HepG2 (cell line): ENCODE measurements at regions not wholly inside any gene's neighbourhood (a gene's known extent, or its start where the extent isn't known, plus 50 kb on each side); places are given as distances from the start of the nearest gene placed in this dataset.

Experiments
- CEBPB ChIP-seq: IDR thresholded peaks from 2 replicates; pipeline ENCODE4 v1.6.1; 2011; ENCODE audit warnings: low read depth, low read length, improper control_type of control experiment, borderline replicate concordance
- CREBL2 ChIP-seq: sonication (generic); formaldehyde crosslinking; IDR thresholded peaks from 2 replicates; pipeline ENCODE4 v1.8.1; 2023; ENCODE audit warnings: missing genetic modification reagents, mild to moderate bottlenecking, borderline replicate concordance
- CTCF ChIP-seq: sonication (generic); formaldehyde crosslinking; IDR thresholded peaks from 2 replicates; pipeline ENCODE4 v1.5.0; 2020; ENCODE audit warnings: mild to moderate bottlenecking, missing genetic modification reagents, moderate library complexity
- EP300 ChIP-seq, 3 experiments: sonication (generic) in 1 of 3; formaldehyde crosslinking in 1 of 3; IDR thresholded peaks; 2 replicates each; pipeline versions ENCODE4 v1.5.1 to v1.6.1; 2011 to 2020; ENCODE audit warnings: low read depth in 2 of 3, low read length in 2 of 3, borderline replicate concordance in 1 of 3, improper control_type of control experiment in 1 of 3, mild to moderate bottlenecking in 1 of 3, missing genetic modification reagents in 1 of 3, moderate library complexity in 1 of 3
- FOXP1 ChIP-seq, 2 experiments: fragments of 450-650 bp in 1 of 2; IDR thresholded peaks; 2 replicates each; pipeline ENCODE4 v1.6.1; 2017 to 2018; ENCODE audit warnings: antibody characterized with exemption in 1 of 2
- KDM5A ChIP-seq: fragments of 200-600 bp; sonication (generic); IDR thresholded peaks from 2 replicates; pipeline ENCODE4 v1.7.0; 2018; ENCODE audit warnings: antibody characterized with exemption, mild to moderate bottlenecking, low read length, borderline replicate concordance
- PHF8 ChIP-seq: sonication (generic); formaldehyde crosslinking; IDR thresholded peaks from 2 replicates; pipeline ENCODE4 v1.5.0; 2020; ENCODE audit warnings: missing genetic modification reagents
- POLR2A ChIP-seq, 2 experiments: IDR thresholded peaks; 2 replicates each; pipeline ENCODE4 v1.6.1; 2011; ENCODE audit warnings: low read depth in 2 of 2, low read length in 2 of 2, mild to moderate bottlenecking in 1 of 2, moderate library complexity in 1 of 2; ENCODE audit not compliant: insufficient read depth in 1 of 2
- TCF7L2 ChIP-seq: IDR thresholded peaks from 2 replicates; pipeline ENCODE4 v1.6.1; 2011; ENCODE audit warnings: mild to moderate bottlenecking, low read depth, low read length, moderate library complexity
- ZNF318 ChIP-seq: sonication (generic); formaldehyde crosslinking; IDR thresholded peaks from 2 replicates; pipeline ENCODE4 v1.4.0; 2020; ENCODE audit warnings: mild to moderate bottlenecking, missing genetic modification reagents
- ZNF569 ChIP-seq: sonication (generic); formaldehyde crosslinking; IDR thresholded peaks from 2 replicates; pipeline ENCODE4 v1.5.0; 2020; ENCODE audit warnings: mild to moderate bottlenecking, missing genetic modification reagents, moderate library complexity, borderline replicate concordance
- ZNF7 ChIP-seq: IDR thresholded peaks from 2 replicates; pipeline ENCODE4 v1.6.1; 2016; ENCODE audit warnings: missing biosample characterization, missing genetic modification reagents
- ZSCAN9 ChIP-seq: IDR thresholded peaks from 2 replicates; pipeline ENCODE4 v1.6.1; 2016; ENCODE audit warnings: borderline replicate concordance

- no peak for TF ChIP-seq KDM5A
- TF ChIP-seq ZNF7 (CRISPR knock-in tag): no peak
- no peak for TF ChIP-seq CTCF (CRISPR knock-in tag)
- TF ChIP-seq CEBPB: no peak
- no peak for TF ChIP-seq PHF8 (CRISPR knock-in tag)
- no peak for TF ChIP-seq EP300 (IDR thresholded peaks at IDR 0.05; ENCODE audit: low read depth in 2 of 2, low read length in 2 of 2)
- no peak for TF ChIP-seq EP300 (CRISPR knock-in tag; IDR thresholded peaks at IDR 0.05; ENCODE audit: borderline replicate concordance)
- no peak for TF ChIP-seq TCF7L2
- TF ChIP-seq CREBL2 (CRISPR knock-in tag): no peak
- TF ChIP-seq ZSCAN9: no peak
- no peak for TF ChIP-seq POLR2A (IDR thresholded peaks at IDR 0.05; ENCODE audit: insufficient read depth in 1 of 2, low read depth in 2 of 2, low read length in 2 of 2)
- no peak for TF ChIP-seq ZNF569 (CRISPR knock-in tag)
- no peak for TF ChIP-seq ZNF318
- TF ChIP-seq FOXP1 (IDR thresholded peaks at IDR 0.05): no peak
- no peak for TF ChIP-seq FOXP1 (CRISPR knock-in tag; IDR thresholded peaks at IDR 0.05)
Measured at GRCh38 chr7:35329026-35329425, 75.1 kb upstream of the TBX20 start.
